ENCODE measurements at regions not wholly inside any gene's neighbourhood (a gene's known extent, or its start where the extent isn't known, plus 50 kb on each side); places are given as distances from the start of the nearest gene placed in this dataset.

GRCh38 chr9:93387791-93388190 lies 63.7 kb upstream of the FAM120A start:
- TF ChIP-seq POLR2A (IDR thresholded peaks at IDR 0.05) (no peak), CTCF (IDR thresholded peaks at IDR 0.05) (no peak)
- Histone ChIP-seq H3K4me1 (no peaks in the 10 kb centered on the region), H3K27me3 (no peaks in the 10 kb centered on the region), H3K27ac (no peak overlapping the region), H3K36me3 (ENCODE audit: low read depth, missing control alignments) (no peaks in the 10 kb centered on the region), H3K4me3 (no peak overlapping the region), H3K9me3 (no peaks in the 10 kb centered on the region)
- intact Hi-C loops (cut with DNase I; ENCODE audit: low total_unique reads): no loop called here
- DNase-seq: no peak
- WGBS, 2 donors: 78 to 85% methylated on average over 7 of the region's 7 CpGs

GRCh38 chr9:93390953-93391515 lies 60.5 kb upstream of the FAM120A start:
- H3K4me1 ChIP-seq: no peaks in the 10 kb centered on the region
- TF ChIP-seq POLR2A (IDR thresholded peaks at IDR 0.05) (no peak), CTCF (IDR thresholded peaks at IDR 0.05) (no peak)
- DNase-seq: no peak
- no peak overlapping the region for H3K27ac ChIP-seq
- no peaks in the 10 kb centered on the region for H3K9me3 ChIP-seq
- H3K27me3 ChIP-seq: no peaks in the 10 kb centered on the region
- no peak overlapping the region for H3K4me3 ChIP-seq
- intact Hi-C loops (cut with DNase I; ENCODE audit: low total_unique reads): no loop called here
- WGBS, 2 donors: 53 to 81% methylated on average over 6 to 9 of the region's 9 CpGs
- H3K36me3 ChIP-seq (ENCODE audit: low read depth, missing control alignments): no peaks in the 10 kb centered on the region

GRCh38 chr9:93391898-93392297 lies 59.6 kb upstream of the FAM120A start:
- DNase-seq: no peak
- H3K27me3 ChIP-seq: no peaks in the 10 kb centered on the region
- no peaks in the 10 kb centered on the region for H3K9me3 ChIP-seq
- no peak overlapping the region for H3K4me3 ChIP-seq
- H3K4me1 ChIP-seq: no peaks in the 10 kb centered on the region
- intact Hi-C loops (cut with DNase I; ENCODE audit: low total_unique reads): no loop called here
- H3K27ac ChIP-seq: no peak overlapping the region
- 88 to 93% methylated on average over 6 of the region's 6 CpGs for WGBS, 2 donors
- H3K36me3 ChIP-seq (ENCODE audit: low read depth, missing control alignments): no peaks in the 10 kb centered on the region
- TF ChIP-seq POLR2A (IDR thresholded peaks at IDR 0.05): no peak
- no peak for TF ChIP-seq CTCF (IDR thresholded peaks at IDR 0.05)

GRCh38 chr9:93392974-93393373 lies 58.5 kb upstream of the FAM120A start:
- Histone ChIP-seq H3K4me1 (no peaks in the 10 kb centered on the region), H3K36me3 (ENCODE audit: low read depth, missing control alignments) (no peaks in the 10 kb centered on the region), H3K9me3 (no peaks in the 10 kb centered on the region), H3K27me3 (no peaks in the 10 kb centered on the region), H3K27ac (no peak overlapping the region), H3K4me3 (no peak overlapping the region)
- no peak for TF ChIP-seq CTCF (IDR thresholded peaks at IDR 0.05)
- no peak for TF ChIP-seq POLR2A (IDR thresholded peaks at IDR 0.05)
- intact Hi-C loops (cut with DNase I; ENCODE audit: low total_unique reads): no loop called here
- 84 to 93% methylated on average over 10 of the region's 10 CpGs for WGBS, 2 donors
- no peak for DNase-seq

Small RNA genes lying in the stretch of these regions (small RNA-seq; reads per million reads assigned to genes)
- gene RNU6-829P: 0 reads per million in 2 donors
